B cell (primary cell): ENCODE measurements at regions not wholly inside any gene's neighbourhood (a gene's known extent, or its start where the extent isn't known, plus 50 kb on each side); places are given as distances from the start of the nearest gene placed in this dataset.

Experiments used
- ATAC-seq: fragments of 200-7000 bp; cut with Tn5 transposase; one replicate; pipeline ENCODE4 v1.10.0; 2021; ENCODE audit warnings: low read depth, mild to moderate bottlenecking, moderate number of reproducible peaks, moderate library complexity
- CTCF ChIA-PET: fragments of 350-600 bp; sonication (Branson Sonifier 250); formaldehyde crosslinking; loops from one replicate; lab custom pipeline; 2021; ENCODE audit warnings: antibody characterized with exemption, inconsistent platforms; lab: Charles Lee
- POLR2A ChIA-PET: fragments of 350-600 bp; sonication (Branson Sonifier 250); formaldehyde crosslinking; loops from one replicate; lab custom pipeline; 2021; ENCODE audit warnings: antibody characterized with exemption; lab: Charles Lee
- DNase-seq: peaks from one replicate; pipeline ENCODE4 v3.0.0; 2013
- H2AFZ ChIP-seq: 2 replicates; pipeline ENCODE4 v1.6.1; 2012; ENCODE audit warnings: mild to moderate bottlenecking, low read depth, low read length; ENCODE audit not compliant: insufficient read depth, poor library complexity, severe bottlenecking
- H3K27ac ChIP-seq, 2 donors: 1 replicate in 1 of 2; 2 replicates in 1 of 2; pipeline ENCODE4 v1.5.1; 2012 to 2013; ENCODE audit warnings: low read length in 2 of 2, mild to moderate bottlenecking in 2 of 2, moderate library complexity in 1 of 2
- H3K27me3 ChIP-seq, 4 experiments: fragments of 200-600 bp in 1 of 4; sonication (generic) in 1 of 4; replicated peaks in 1 of 4; 1 replicate in 2 of 4; 2 replicates in 2 of 4; pipeline versions ENCODE4 v1.6.1 to v1.7.0; 2013 to 2016; ENCODE audit warnings: low read length in 3 of 4, mild to moderate bottlenecking in 2 of 4, mixed read lengths in 1 of 4, moderate library complexity in 1 of 4; ENCODE audit not compliant: insufficient read depth in 4 of 4, control insufficient read depth in 3 of 4; ENCODE audit errors: control extremely low read depth in 1 of 4
- H3K36me3 ChIP-seq, 2 experiments: replicated peaks in 1 of 2; 1 replicate in 1 of 2; 2 replicates in 1 of 2; pipeline versions ENCODE4 v1.6.1 to v1.7.1; 2013; ENCODE audit warnings: low read length in 1 of 2; ENCODE audit not compliant: insufficient read depth in 2 of 2, control insufficient read depth in 1 of 2; ENCODE audit errors: control extremely low read depth in 1 of 2, extremely low read depth in 1 of 2
- H3K4me1 ChIP-seq, 2 donors: fragments of 200-600 bp in 1 of 2; sonication (generic) in 1 of 2; 1 replicate in 1 of 2; 2 replicates in 1 of 2; pipeline versions ENCODE4 v1.5.1 to v1.6.1; 2013 to 2017; ENCODE audit warnings: low read length in 2 of 2; ENCODE audit not compliant: control insufficient read depth in 2 of 2, insufficient read depth in 2 of 2
- H3K4me2 ChIP-seq: replicated peaks from 2 replicates; pipeline ENCODE3; 2012; ENCODE audit warnings: mild to moderate bottlenecking, low read depth, low read length; ENCODE audit not compliant: poor library complexity, severe bottlenecking
- H3K4me3 ChIP-seq, 5 experiments: fragments of 200-600 bp in 1 of 5; sonication (generic) in 1 of 5; 1 replicate in 3 of 5; 2 replicates in 2 of 5; pipeline versions ENCODE4 v1.5.1 to v1.7.0; 2011 to 2016; ENCODE audit warnings: low read length in 4 of 5, mild to moderate bottlenecking in 4 of 5, low read depth in 2 of 5, control low read depth in 1 of 5, moderate library complexity in 1 of 5; ENCODE audit not compliant: insufficient read depth in 1 of 5; ENCODE audit errors: control extremely low read depth in 1 of 5, extremely low read depth in 1 of 5
- H3K79me2 ChIP-seq: fragments of 200-600 bp; sonication (generic); one replicate; pipeline ENCODE4 v1.6.0; 2016; ENCODE audit warnings: low read length; ENCODE audit not compliant: control insufficient read depth, insufficient read depth
- H3K9ac ChIP-seq: fragments of 200-600 bp; sonication (generic); 2 replicates; pipeline ENCODE4 v1.6.1; 2017; ENCODE audit warnings: mild to moderate bottlenecking, low read length, moderate library complexity
- H3K9me3 ChIP-seq, 3 donors: one replicate each; pipeline versions ENCODE4 v1.6.1 to v1.7.1; 2013; ENCODE audit warnings: low read length in 2 of 3; ENCODE audit not compliant: control insufficient read depth in 2 of 3, insufficient read depth in 1 of 3; ENCODE audit errors: control extremely low read depth in 1 of 3
- H4K20me1 ChIP-seq: 2 replicates; pipeline ENCODE4 v1.6.0; 2012; ENCODE audit warnings: mild to moderate bottlenecking, low read length; ENCODE audit not compliant: insufficient read depth, control insufficient read depth, poor library complexity, severe bottlenecking
- H3K27ac Mint-ChIP-seq: one replicate; pipeline ENCODE4 v1.8.0; 2021; ENCODE audit warnings: mixed read lengths
- H3K27me3 Mint-ChIP-seq: one replicate; pipeline ENCODE4 v1.8.0; 2021; ENCODE audit warnings: mixed read lengths
- H3K4me1 Mint-ChIP-seq: one replicate; pipeline ENCODE4 v1.8.0; 2021; ENCODE audit warnings: mixed read lengths
- H3K4me3 Mint-ChIP-seq: one replicate; pipeline ENCODE4 v1.8.0; 2021; ENCODE audit warnings: mixed read lengths
- H3K9me3 Mint-ChIP-seq: one replicate; pipeline ENCODE4 v1.8.0; 2022; ENCODE audit warnings: mixed read lengths; ENCODE audit not compliant: insufficient read depth
- EZH2 ChIP-seq: IDR thresholded peaks from 2 replicates; pipeline ENCODE4 v1.6.1; 2012; ENCODE audit warnings: borderline replicate concordance, low read depth, mild to moderate bottlenecking, moderate library complexity, low read length; ENCODE audit not compliant: insufficient read depth, poor library complexity, severe bottlenecking
- WGBS: methylation state at CpG from one replicate; pipeline ENCODE4 v1.1.5; 2013; ENCODE audit warnings: missing lambda C conversion rate; ENCODE audit not compliant: insufficient coverage; 5-methylcytosine and 5-hydroxymethylcytosine counted together
- intact Hi-C: fragments of 100-400 bp; cut with micrococcal nuclease; formaldehyde crosslinking; loops from one replicate; pipeline ENCODE4 v1.10.0; 2022
- TF ChIP-seq, protein P1 (sequence below): fragments of 200-600 bp; IDR thresholded peaks from one replicate; pipeline ENCODE4 v1.8.0; 2022; ENCODE audit warnings: antibody characterized with exemption, mild to moderate bottlenecking

DNA sequence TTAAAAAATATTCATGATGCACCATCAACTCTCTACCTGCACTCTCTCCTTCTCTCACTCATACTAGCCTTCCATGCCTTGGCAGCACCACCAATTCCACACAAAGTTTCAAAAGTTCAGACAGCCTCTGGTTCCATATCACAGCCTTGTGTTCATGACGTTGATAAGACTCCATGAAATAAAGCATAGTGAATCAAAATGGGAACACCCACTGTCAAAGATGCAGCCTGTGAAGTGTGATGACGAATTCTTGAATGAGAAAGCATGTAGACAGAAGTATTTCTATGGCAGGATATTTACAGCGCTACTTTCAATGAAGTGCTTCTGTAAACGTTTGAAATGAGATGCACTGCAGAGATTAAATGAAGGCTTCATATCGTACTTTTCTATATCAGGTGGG lies 77.3 kb upstream of the FERMT1 start:
- H4K20me1 ChIP-seq, result no peaks in the 10 kb centered on the region
- no peak overlapping the region for H2AFZ ChIP-seq
- H3K9me3 ChIP-seq, result peaks cover 0 to 3% (median 0%) of the 10 kb centered on the region in 3 donors
- Mint-ChIP-seq H3K27me3 (no peaks in the 10 kb centered on the region), H3K9me3 (no peaks in the 10 kb centered on the region), H3K4me1 (no peaks in the 10 kb centered on the region), H3K4me3 (no peak overlapping the region), H3K27ac (no peak overlapping the region)
- H3K27me3 ChIP-seq, result no peaks in the 10 kb centered on the region
- WGBS, result 83% methylated on average over 1 of the region's 5 CpGs
- H3K9ac ChIP-seq, result no peak overlapping the region
- no peaks in the 10 kb centered on the region for H3K79me2 ChIP-seq
- no peaks in the 10 kb centered on the region for H3K36me3 ChIP-seq
- intact Hi-C loops, result no loop called here
- DNase-seq (no peak), ATAC-seq (no peak)
- TF ChIP-seq, protein P1, sequence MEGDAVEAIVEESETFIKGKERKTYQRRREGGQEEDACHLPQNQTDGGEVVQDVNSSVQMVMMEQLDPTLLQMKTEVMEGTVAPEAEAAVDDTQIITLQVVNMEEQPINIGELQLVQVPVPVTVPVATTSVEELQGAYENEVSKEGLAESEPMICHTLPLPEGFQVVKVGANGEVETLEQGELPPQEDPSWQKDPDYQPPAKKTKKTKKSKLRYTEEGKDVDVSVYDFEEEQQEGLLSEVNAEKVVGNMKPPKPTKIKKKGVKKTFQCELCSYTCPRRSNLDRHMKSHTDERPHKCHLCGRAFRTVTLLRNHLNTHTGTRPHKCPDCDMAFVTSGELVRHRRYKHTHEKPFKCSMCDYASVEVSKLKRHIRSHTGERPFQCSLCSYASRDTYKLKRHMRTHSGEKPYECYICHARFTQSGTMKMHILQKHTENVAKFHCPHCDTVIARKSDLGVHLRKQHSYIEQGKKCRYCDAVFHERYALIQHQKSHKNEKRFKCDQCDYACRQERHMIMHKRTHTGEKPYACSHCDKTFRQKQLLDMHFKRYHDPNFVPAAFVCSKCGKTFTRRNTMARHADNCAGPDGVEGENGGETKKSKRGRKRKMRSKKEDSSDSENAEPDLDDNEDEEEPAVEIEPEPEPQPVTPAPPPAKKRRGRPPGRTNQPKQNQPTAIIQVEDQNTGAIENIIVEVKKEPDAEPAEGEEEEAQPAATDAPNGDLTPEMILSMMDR, result no peak
- no peak for TF ChIP-seq EZH2
- ChIA-PET POLR2A (no interaction called here), CTCF (no interaction called here)
- H3K4me1 ChIP-seq, result no peaks in the 10 kb centered on the region
- H3K4me3 ChIP-seq, result no peak overlapping the region
- H3K4me2 ChIP-seq, result no peak overlapping the region
- no peak overlapping the region for H3K27ac ChIP-seq

DNA sequence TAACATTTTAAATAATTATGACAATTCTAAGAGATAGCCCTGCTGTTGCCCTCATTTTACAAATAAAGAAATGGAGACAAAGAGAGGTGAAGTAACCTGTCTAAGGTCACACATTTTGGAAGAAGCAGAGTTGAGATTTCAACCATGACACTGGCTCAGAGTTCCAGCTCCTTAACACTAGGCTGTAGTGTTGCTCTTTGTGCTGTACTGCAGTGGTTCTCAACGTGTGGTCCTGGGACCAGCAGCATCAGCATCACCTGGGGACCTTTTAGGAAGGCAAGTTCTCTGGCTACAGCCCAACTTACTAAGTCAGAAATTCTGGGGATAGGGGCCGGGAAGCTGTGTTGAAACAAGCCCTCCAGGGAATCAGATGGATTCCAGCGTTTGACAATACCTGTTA lies 62.4 kb upstream of the FERMT1 start:
- no peak overlapping the region for H3K27ac Mint-ChIP-seq
- no peak for TF ChIP-seq EZH2
- TF ChIP-seq, protein P1, result no peak
- 40% methylated on average over 2 of the region's 3 CpGs for WGBS
- H3K4me1 Mint-ChIP-seq, result no peaks in the 10 kb centered on the region
- no peak overlapping the region for H2AFZ ChIP-seq
- H3K27me3 Mint-ChIP-seq, result peaks cover 11% of the 10 kb centered on the region
- H3K4me3 ChIP-seq, result no peak overlapping the region
- peaks cover 0 to 3% (median 0%) of the 10 kb centered on the region in 4 experiments for H3K27me3 ChIP-seq
- intact Hi-C loops, result no loop called here
- DNase-seq, result no peak
- CTCF ChIA-PET, result no interaction called here
- H3K9me3 ChIP-seq, result peaks cover 0 to 4% (median 0%) of the 10 kb centered on the region in 3 donors
- no peak overlapping the region for H3K27ac ChIP-seq
- H3K4me1 ChIP-seq, result no peaks in the 10 kb centered on the region
- H4K20me1 ChIP-seq, result no peaks in the 10 kb centered on the region
- no peaks in the 10 kb centered on the region for H3K79me2 ChIP-seq
- H3K9me3 Mint-ChIP-seq, result no peaks in the 10 kb centered on the region
- ATAC-seq, result no peak
- H3K36me3 ChIP-seq, result no peaks in the 10 kb centered on the region
- H3K4me3 Mint-ChIP-seq, result no peak overlapping the region
- POLR2A ChIA-PET, result no interaction called here
- no peak overlapping the region for H3K9ac ChIP-seq
- no peak overlapping the region for H3K4me2 ChIP-seq
